GM21737 (cell line): ENCODE measurements at regions not wholly inside any gene's neighbourhood (a gene's known extent, or its start where the extent isn't known, plus 50 kb on each side); places are given as distances from the start of the nearest gene placed in this dataset.

Experiments
- ATAC-seq: cut with Tn5 transposase; IDR thresholded peaks from one replicate; pipeline ENCODE4 v1.9.1; 2021; ENCODE audit warnings: mild to moderate bottlenecking, moderate library complexity; ENCODE audit not compliant: unreplicated experiment

- no peak for ATAC-seq
Observed at GRCh38 chr12:130070126-130070611, 92.1 kb upstream of the FZD10 start.

- ATAC-seq: no peak
Observed at GRCh38 chr12:130073721-130074120, 88.5 kb upstream of the FZD10 start.

GRCh38 chr12:130074661-130075406 lies 87.4 kb upstream of the FZD10 start:
- no peak for ATAC-seq

GRCh38 chr12:130075497-130076076 lies 86.7 kb upstream of the FZD10 start:
- no peak for ATAC-seq

- ATAC-seq: no peak
Observed at GRCh38 chr12:130076126-130076525, 86.1 kb upstream of the FZD10 start.

- no peak for ATAC-seq
Observed at GRCh38 chr12:130076752-130077151, 85.5 kb upstream of the FZD10 start.

GRCh38 chr12:130078852-130079251 lies 83.4 kb upstream of the FZD10 start:
- ATAC-seq: no peak

GRCh38 chr12:130079279-130079678 lies 83.0 kb upstream of the FZD10 start:
- no peak for ATAC-seq

GRCh38 chr12:130080205-130080604 lies 82.1 kb upstream of the FZD10 start:
- no peak for ATAC-seq

GRCh38 chr12:130081117-130081805 lies 81.0 kb upstream of the FZD10 start:
- ATAC-seq: no peak

- ATAC-seq: no peak
Observed at GRCh38 chr12:130083002-130083401, 79.3 kb upstream of the FZD10 start.

- ATAC-seq: no peak
Observed at GRCh38 chr12:130083734-130084133, 78.5 kb upstream of the FZD10 start.

GRCh38 chr12:130084359-130084758 lies 77.9 kb upstream of the FZD10 start:
- no peak for ATAC-seq

- no peak for ATAC-seq
Observed at GRCh38 chr12:130086248-130086647, 76.0 kb upstream of the FZD10 start.

- ATAC-seq: no peak
Observed at GRCh38 chr12:130086797-130087196, 75.5 kb upstream of the FZD10 start.

- ATAC-seq: no peak
Observed at GRCh38 chr12:130087222-130087621, 75.0 kb upstream of the FZD10 start.

- no peak for ATAC-seq
Observed at GRCh38 chr12:130088504-130088903, 73.8 kb upstream of the FZD10 start.

GRCh38 chr12:130090542-130090941 lies 71.7 kb upstream of the FZD10 start:
- no peak for ATAC-seq

GRCh38 chr12:130093380-130093779 lies 68.9 kb upstream of the FZD10 start:
- ATAC-seq: no peak

- ATAC-seq: no peak
Observed at GRCh38 chr12:130097342-130097741, 64.9 kb upstream of the FZD10 start.

- ATAC-seq: no peak
Observed at GRCh38 chr12:130097798-130098255, 64.4 kb upstream of the FZD10 start.
